Lower leg skin (tissue), 3 donors: ENCODE measurements at regions not wholly inside any gene's neighbourhood (a gene's known extent, or its start where the extent isn't known, plus 50 kb on each side); places are given as distances from the start of the nearest gene placed in this dataset.

Source experiments
- CTCF ChIP-seq, 3 donors: fragments of 450-650 bp; IDR thresholded peaks; one replicate each; pipeline ENCODE4 v1.5.1; 2016; ENCODE audit warnings: antibody characterized with exemption in 3 of 3, mild to moderate bottlenecking in 3 of 3, moderate library complexity in 2 of 3
- POLR2A ChIP-seq, 2 donors: fragments of 450-650 bp; IDR thresholded peaks; one replicate each; pipeline ENCODE4 v1.6.1; 2016 to 2017; ENCODE audit warnings: antibody characterized with exemption in 2 of 2, mild to moderate bottlenecking in 1 of 2, moderate library complexity in 1 of 2

GRCh38 chr1:181259026-181259745 lies 170.7 kb downstream of the IER5 start:
- no peak for TF ChIP-seq CTCF (IDR thresholded peaks at IDR 0.05)
- TF ChIP-seq POLR2A (IDR thresholded peaks at IDR 0.05), result no peak
